ENCODE measurements at regions not wholly inside any gene's neighbourhood (a gene's known extent, or its start where the extent isn't known, plus 50 kb on each side); places are given as distances from the start of the nearest gene placed in this dataset.
"Not testable (repeated sequence)": the region's sequence is repeated elsewhere in the genome, so short reads cannot be mapped to it uniquely, and the experiment has no call there.

GRCh38 chr7:35878351-35878750 is 77.5 kb downstream of the SEPTIN7 start:
- no peak overlapping the region for H3K4me3 ChIP-seq (ENCODE audit: low read depth, low read length)
- BruUV-seq (replicated peaks) = no TSS peak
- no peaks in the 10 kb centered on the region for H3K27me3 ChIP-seq (replicated peaks; ENCODE audit: control insufficient read depth, insufficient read depth, low read length)
- H3K9me3 Mint-ChIP-seq (ENCODE audit: unreplicated experiment) = no peaks in the 10 kb centered on the region
- peaks cover 36% of the 10 kb centered on the region for H3K36me3 Mint-ChIP-seq (ENCODE audit: insufficient read depth, unreplicated experiment)
- TF ChIP-seq CTCF (IDR thresholded peaks at IDR 0.05; ENCODE audit: insufficient read depth in 1 of 2, low read depth in 1 of 2, low read length in 1 of 2, severe bottlenecking in 1 of 2, unreplicated experiment in 1 of 2) = no peak
- 0 out of 2 replicates have a peak, but pooled peaks cover 4% of the 10 kb centered on the region for H3K4me1 ChIP-seq
- ChIA-PET CTCF (no interaction called here), POLR2A (no interaction called here)
- intact Hi-C loops (cut with micrococcal nuclease; ENCODE audit: unreplicated experiment) = no loop called here
- no peaks in the 10 kb centered on the region for H3K4me1 Mint-ChIP-seq (ENCODE audit: low read depth, unreplicated experiment)
- no peaks in the 10 kb centered on the region for H3K27me3 Mint-ChIP-seq (ENCODE audit: insufficient read depth, unreplicated experiment)
- H3K4me3 Mint-ChIP-seq (ENCODE audit: unreplicated experiment) = no peak overlapping the region
- H3K27ac Mint-ChIP-seq (ENCODE audit: unreplicated experiment) = no peak overlapping the region
- no peaks in the 10 kb centered on the region for H3K36me3 ChIP-seq (ENCODE audit: control insufficient read depth, insufficient read depth, low read length)
- no peaks in the 10 kb centered on the region for H3K9me3 ChIP-seq
- DNase-seq = no peak

- DNase-seq; H3K4me1 ChIP-seq; POLR2A ChIA-PET; H3K27me3 Mint-ChIP-seq (ENCODE audit: insufficient read depth, unreplicated experiment); H3K4me1 Mint-ChIP-seq (ENCODE audit: low read depth, unreplicated experiment); BruUV-seq (replicated peaks); CTCF ChIA-PET; intact Hi-C loops (cut with micrococcal nuclease; ENCODE audit: unreplicated experiment); H3K27ac Mint-ChIP-seq (ENCODE audit: unreplicated experiment); H3K9me3 Mint-ChIP-seq (ENCODE audit: unreplicated experiment); H3K4me3 ChIP-seq (ENCODE audit: low read depth, low read length); H3K4me3 Mint-ChIP-seq (ENCODE audit: unreplicated experiment); H3K27me3 ChIP-seq (replicated peaks; ENCODE audit: control insufficient read depth, insufficient read depth, low read length); H3K9me3 ChIP-seq; H3K36me3 ChIP-seq (ENCODE audit: control insufficient read depth, insufficient read depth, low read length): not testable (repeated sequence)
- peaks cover 65% of the 10 kb centered on the region for H3K36me3 Mint-ChIP-seq (ENCODE audit: insufficient read depth, unreplicated experiment)
Observed at GRCh38 chr7:35887430-35887829, 86.6 kb downstream of the SEPTIN7 start.

GRCh38 chr7:35889001-35889400 is 88.1 kb downstream of the SEPTIN7 start:
- Histone ChIP-seq H3K4me3 (ENCODE audit: low read depth, low read length) (no peak overlapping the region), H3K4me1 (no peaks in the 10 kb centered on the region), H3K9me3 (no peaks in the 10 kb centered on the region), H3K27me3 (replicated peaks; ENCODE audit: control insufficient read depth, insufficient read depth, low read length) (no peaks in the 10 kb centered on the region), H3K36me3 (ENCODE audit: control insufficient read depth, insufficient read depth, low read length) (no peaks in the 10 kb centered on the region; the same call in 1 of the 2 replicates)
- no peak overlapping the region for H3K4me3 Mint-ChIP-seq (ENCODE audit: unreplicated experiment)
- TF ChIP-seq CTCF (IDR thresholded peaks at IDR 0.05; ENCODE audit: insufficient read depth in 1 of 2, low read depth in 1 of 2, low read length in 1 of 2, severe bottlenecking in 1 of 2, unreplicated experiment in 1 of 2) = no peak
- ChIA-PET CTCF (no interaction called here), POLR2A (no interaction called here)
- no peaks in the 10 kb centered on the region for H3K4me1 Mint-ChIP-seq (ENCODE audit: low read depth, unreplicated experiment)
- DNase-seq = no peak
- H3K27ac Mint-ChIP-seq (ENCODE audit: unreplicated experiment) = peak overlapping the region; percentile 26
- BruUV-seq (replicated peaks) = no TSS peak
- H3K36me3 Mint-ChIP-seq (ENCODE audit: insufficient read depth, unreplicated experiment) = peaks cover 53% of the 10 kb centered on the region
- no peaks in the 10 kb centered on the region for H3K9me3 Mint-ChIP-seq (ENCODE audit: unreplicated experiment)
- intact Hi-C loops (cut with micrococcal nuclease; ENCODE audit: unreplicated experiment) = no loop called here
- no peaks in the 10 kb centered on the region for H3K27me3 Mint-ChIP-seq (ENCODE audit: insufficient read depth, unreplicated experiment)

GRCh38 chr7:35889870-35890269 is 89.0 kb downstream of the SEPTIN7 start:
- Mint-ChIP-seq H3K4me1 (ENCODE audit: low read depth, unreplicated experiment) (no peaks in the 10 kb centered on the region), H3K27ac (ENCODE audit: unreplicated experiment) (no peak overlapping the region), H3K9me3 (ENCODE audit: unreplicated experiment) (no peaks in the 10 kb centered on the region), H3K27me3 (ENCODE audit: insufficient read depth, unreplicated experiment) (no peaks in the 10 kb centered on the region), H3K36me3 (ENCODE audit: insufficient read depth, unreplicated experiment) (peaks cover 48% of the 10 kb centered on the region), H3K4me3 (ENCODE audit: unreplicated experiment) (no peak overlapping the region)
- H3K4me3 ChIP-seq (ENCODE audit: low read depth, low read length) = no peak overlapping the region
- CTCF ChIA-PET = no interaction called here
- TF ChIP-seq CTCF (IDR thresholded peaks at IDR 0.05; ENCODE audit: insufficient read depth in 1 of 2, low read depth in 1 of 2, low read length in 1 of 2, severe bottlenecking in 1 of 2, unreplicated experiment in 1 of 2) = no peak
- no peaks in the 10 kb centered on the region; the same call in 1 of the 2 replicates for H3K36me3 ChIP-seq (ENCODE audit: control insufficient read depth, insufficient read depth, low read length)
- POLR2A ChIA-PET = no interaction called here
- intact Hi-C loops (cut with micrococcal nuclease; ENCODE audit: unreplicated experiment) = no loop called here
- H3K4me1 ChIP-seq = no peaks in the 10 kb centered on the region
- no TSS peak for BruUV-seq (replicated peaks)
- DNase-seq = no peak
- H3K27me3 ChIP-seq (replicated peaks; ENCODE audit: control insufficient read depth, insufficient read depth, low read length) = no peaks in the 10 kb centered on the region
- H3K9me3 ChIP-seq = no peaks in the 10 kb centered on the region
